CD8-positive, alpha-beta memory T cell (primary cell): ENCODE measurements at regions not wholly inside any gene's neighbourhood (a gene's known extent, or its start where the extent isn't known, plus 50 kb on each side); places are given as distances from the start of the nearest gene placed in this dataset.

ENCODE experiments used
- CTCF ChIA-PET: fragments of 350-600 bp; sonication (Branson Sonifier 250); formaldehyde crosslinking; loops from one replicate; lab custom pipeline; 2021; ENCODE audit warnings: antibody characterized with exemption; lab: Charles Lee
- POLR2A ChIA-PET: fragments of 350-600 bp; sonication (Branson Sonifier 250); formaldehyde crosslinking; loops from one replicate; lab custom pipeline; 2021; ENCODE audit warnings: antibody characterized with exemption; lab: Charles Lee
- DNase-seq, 5 donors: peaks; one replicate each; pipeline versions ENCODE4 v3.0.0 to v3.0.0-alpha.2; 2020 to 2022; ENCODE audit warnings: mixed read lengths in 1 of 5
- H3K27ac ChIP-seq: one replicate; pipeline ENCODE4 v1.7.0; 2013; ENCODE audit warnings: low read depth, mild to moderate bottlenecking, low read length, moderate library complexity
- H3K27me3 ChIP-seq: 2 replicates; pipeline ENCODE4 v1.7.0; 2013; ENCODE audit warnings: low read length, mild to moderate bottlenecking; ENCODE audit not compliant: insufficient read depth, poor library complexity, severe bottlenecking
- H3K36me3 ChIP-seq: 2 replicates; pipeline ENCODE4 v1.7.0; 2013; ENCODE audit warnings: mild to moderate bottlenecking, low read length, moderate library complexity; ENCODE audit not compliant: insufficient read depth
- H3K4me1 ChIP-seq: 2 replicates; pipeline ENCODE4 v1.7.0; 2013; ENCODE audit warnings: mild to moderate bottlenecking, low read length, moderate library complexity; ENCODE audit not compliant: insufficient read depth
- H3K4me3 ChIP-seq: 2 replicates; pipeline ENCODE4 v1.7.0; 2013; ENCODE audit warnings: mild to moderate bottlenecking, low read length
- H3K9me3 ChIP-seq: 2 replicates; pipeline ENCODE4 v1.7.0; 2013; ENCODE audit warnings: mild to moderate bottlenecking, low read length
- H3K27ac Mint-ChIP-seq, 8 donors: one replicate each; pipeline ENCODE4 v1.8.0; 2020 to 2021; ENCODE audit warnings: mixed read lengths in 8 of 8, mild to moderate bottlenecking in 6 of 8, inconsistent platforms in 3 of 8, moderate library complexity in 3 of 8
- H3K27me3 Mint-ChIP-seq, 2 donors: one replicate each; pipeline ENCODE4 v1.8.0; 2020 to 2021; ENCODE audit warnings: mixed read lengths in 2 of 2, mild to moderate bottlenecking in 1 of 2, moderate library complexity in 1 of 2
- H3K36me3 Mint-ChIP-seq, 3 donors: one replicate each; pipeline ENCODE4 v1.8.0; 2020 to 2021; ENCODE audit warnings: mixed read lengths in 3 of 3, inconsistent platforms in 1 of 3, mild to moderate bottlenecking in 1 of 3
- H3K4me1 Mint-ChIP-seq, 3 donors: one replicate each; pipeline ENCODE4 v1.8.0; 2020 to 2021; ENCODE audit warnings: mixed read lengths in 3 of 3, inconsistent platforms in 1 of 3, mild to moderate bottlenecking in 1 of 3
- H3K4me3 Mint-ChIP-seq, 7 donors: one replicate each; pipeline ENCODE4 v1.8.0; 2020 to 2021; ENCODE audit warnings: mixed read lengths in 7 of 7, mild to moderate bottlenecking in 6 of 7, moderate library complexity in 4 of 7, inconsistent platforms in 2 of 7
- H3K9me3 Mint-ChIP-seq, 5 donors: one replicate each; pipeline ENCODE4 v1.8.0; 2020 to 2022; ENCODE audit warnings: mixed read lengths in 5 of 5, mild to moderate bottlenecking in 3 of 5, moderate library complexity in 2 of 5, inconsistent platforms in 1 of 5

- Histone ChIP-seq H3K9me3 (no peaks in the 10 kb centered on the region), H3K36me3 (no peaks in the 10 kb centered on the region), H3K4me1 (no peaks in the 10 kb centered on the region), H3K27me3 (no peaks in the 10 kb centered on the region), H3K4me3 (no peak overlapping the region), H3K27ac (no peak overlapping the region)
- ChIA-PET CTCF (no interaction called here), POLR2A (no interaction called here)
- H3K4me3 Mint-ChIP-seq: no peak overlapping the region
- peaks cover 0 to 2% of the 10 kb centered on the region in 2 donors for H3K27me3 Mint-ChIP-seq
- no peaks in the 10 kb centered on the region for H3K4me1 Mint-ChIP-seq
- no peaks in the 10 kb centered on the region for H3K9me3 Mint-ChIP-seq
- DNase-seq: no peak
- H3K27ac Mint-ChIP-seq: no peak overlapping the region
- no peaks in the 10 kb centered on the region for H3K36me3 Mint-ChIP-seq
These were observed 167.3 kb upstream of the GLI2 start for GRCh38 chr2:120568089-120568974.

- ChIA-PET CTCF (no interaction called here), POLR2A (no interaction called here)
- Mint-ChIP-seq H3K27me3 (peaks cover 0 to 2% of the 10 kb centered on the region in 2 donors), H3K27ac (no peak overlapping the region), H3K4me1 (no peaks in the 10 kb centered on the region), H3K36me3 (no peaks in the 10 kb centered on the region), H3K9me3 (no peaks in the 10 kb centered on the region), H3K4me3 (peak overlapping the region in 1 of 7 donors; percentile 39)
- Histone ChIP-seq H3K36me3 (no peaks in the 10 kb centered on the region), H3K9me3 (no peaks in the 10 kb centered on the region), H3K4me1 (no peaks in the 10 kb centered on the region), H3K27me3 (no peaks in the 10 kb centered on the region), H3K27ac (no peak overlapping the region), H3K4me3 (no peak overlapping the region)
- no peak for DNase-seq
These were observed 166.7 kb upstream of the GLI2 start for GRCh38 chr2:120568975-120569268.

GRCh38 chr2:120570001-120570400 is 165.7 kb upstream of the GLI2 start:
- DNase-seq: no peak
- CTCF ChIA-PET: no interaction called here
- Histone ChIP-seq H3K9me3 (no peaks in the 10 kb centered on the region), H3K27me3 (no peaks in the 10 kb centered on the region), H3K36me3 (no peaks in the 10 kb centered on the region), H3K4me3 (no peak overlapping the region), H3K27ac (no peak overlapping the region), H3K4me1 (no peaks in the 10 kb centered on the region)
- Mint-ChIP-seq H3K27ac (no peak overlapping the region), H3K4me3 (no peak overlapping the region), H3K27me3 (peaks cover 4 to 7% of the 10 kb centered on the region in 2 donors), H3K36me3 (no peaks in the 10 kb centered on the region), H3K9me3 (no peaks in the 10 kb centered on the region), H3K4me1 (no peaks in the 10 kb centered on the region)
- POLR2A ChIA-PET: no interaction called here

GRCh38 chr2:120570546-120570945 is 165.1 kb upstream of the GLI2 start:
- Histone ChIP-seq H3K9me3 (no peaks in the 10 kb centered on the region), H3K27me3 (no peaks in the 10 kb centered on the region), H3K4me3 (no peak overlapping the region), H3K4me1 (no peaks in the 10 kb centered on the region), H3K27ac (no peak overlapping the region), H3K36me3 (no peaks in the 10 kb centered on the region)
- Mint-ChIP-seq H3K27me3 (peaks cover 4 to 8% of the 10 kb centered on the region in 2 donors), H3K9me3 (no peaks in the 10 kb centered on the region), H3K4me1 (no peaks in the 10 kb centered on the region), H3K27ac (no peak overlapping the region), H3K36me3 (no peaks in the 10 kb centered on the region), H3K4me3 (no peak overlapping the region)
- no peak for DNase-seq
- CTCF ChIA-PET: no interaction called here
- POLR2A ChIA-PET: no interaction called here

- CTCF ChIA-PET: no interaction called here
- Histone ChIP-seq H3K36me3 (no peaks in the 10 kb centered on the region), H3K9me3 (no peaks in the 10 kb centered on the region), H3K4me3 (no peak overlapping the region), H3K4me1 (no peaks in the 10 kb centered on the region), H3K27ac (no peak overlapping the region), H3K27me3 (no peaks in the 10 kb centered on the region)
- peaks cover 7 to 13% of the 10 kb centered on the region in 2 donors for H3K27me3 Mint-ChIP-seq
- no peak for DNase-seq
- H3K36me3 Mint-ChIP-seq: no peaks in the 10 kb centered on the region
- H3K27ac Mint-ChIP-seq: no peak overlapping the region
- H3K4me3 Mint-ChIP-seq: no peak overlapping the region
- no peaks in the 10 kb centered on the region for H3K9me3 Mint-ChIP-seq
- POLR2A ChIA-PET: no interaction called here
- no peaks in the 10 kb centered on the region for H3K4me1 Mint-ChIP-seq
These were observed 164.5 kb upstream of the GLI2 start for GRCh38 chr2:120571015-120571728.

- POLR2A ChIA-PET: no interaction called here
- no peak overlapping the region for H3K27ac ChIP-seq
- Mint-ChIP-seq H3K36me3 (no peaks in the 10 kb centered on the region), H3K27ac (no peak overlapping the region), H3K27me3 (peaks cover 11 to 19% of the 10 kb centered on the region in 2 donors), H3K4me1 (no peaks in the 10 kb centered on the region), H3K4me3 (no peak overlapping the region), H3K9me3 (peaks cover 0 to under 1% (median 0%) of the 10 kb centered on the region in 5 donors)
- no peaks in the 10 kb centered on the region for H3K27me3 ChIP-seq
- CTCF ChIA-PET: no interaction called here
- no peak overlapping the region for H3K4me3 ChIP-seq
- no peaks in the 10 kb centered on the region for H3K4me1 ChIP-seq
- no peaks in the 10 kb centered on the region for H3K9me3 ChIP-seq
- DNase-seq: no peak
- H3K36me3 ChIP-seq: no peaks in the 10 kb centered on the region
These were observed 163.4 kb upstream of the GLI2 start for GRCh38 chr2:120572226-120572625.

GRCh38 chr2:120574620-120575019 is 161.0 kb upstream of the GLI2 start:
- Mint-ChIP-seq H3K36me3 (no peaks in the 10 kb centered on the region), H3K27ac (no peak overlapping the region), H3K4me3 (no peak overlapping the region), H3K4me1 (no peaks in the 10 kb centered on the region), H3K27me3 (peaks cover 12 to 22% of the 10 kb centered on the region in 2 donors), H3K9me3 (peaks cover 0 to 2% (median 0%) of the 10 kb centered on the region in 5 donors)
- no peaks in the 10 kb centered on the region for H3K36me3 ChIP-seq
- no peak overlapping the region for H3K4me3 ChIP-seq
- no peak for DNase-seq
- ChIA-PET CTCF (no interaction called here), POLR2A (no interaction called here)
- no peaks in the 10 kb centered on the region for H3K4me1 ChIP-seq
- H3K9me3 ChIP-seq: no peaks in the 10 kb centered on the region
- H3K27me3 ChIP-seq: no peaks in the 10 kb centered on the region
- H3K27ac ChIP-seq: no peak overlapping the region

- H3K4me3 Mint-ChIP-seq: no peak overlapping the region
- Histone ChIP-seq H3K36me3 (no peaks in the 10 kb centered on the region), H3K9me3 (no peaks in the 10 kb centered on the region), H3K4me1 (no peaks in the 10 kb centered on the region), H3K27ac (no peak overlapping the region), H3K4me3 (no peak overlapping the region), H3K27me3 (no peaks in the 10 kb centered on the region)
- H3K9me3 Mint-ChIP-seq: peaks cover 0 to 2% (median 0%) of the 10 kb centered on the region in 5 donors
- H3K27me3 Mint-ChIP-seq: peaks cover 12 to 23% of the 10 kb centered on the region in 2 donors
- no peak overlapping the region for H3K27ac Mint-ChIP-seq
- CTCF ChIA-PET: no interaction called here
- H3K4me1 Mint-ChIP-seq: no peaks in the 10 kb centered on the region
- no peak for DNase-seq
- no peaks in the 10 kb centered on the region for H3K36me3 Mint-ChIP-seq
- POLR2A ChIA-PET: no interaction called here
These were observed 159.7 kb upstream of the GLI2 start for GRCh38 chr2:120575966-120576365.
